A204.1 (cell line): ENCODE measurements at regions not wholly inside any gene's neighbourhood (a gene's known extent, or its start where the extent isn't known, plus 50 kb on each side); places are given as distances from the start of the nearest gene placed in this dataset.
A peak's percentile ranks its signal among the peaks of the same experiment; 100 is the strongest.
"Not testable (repeated sequence)": the region's sequence is repeated elsewhere in the genome, so short reads cannot be mapped to it uniquely, and the experiment has no call there.

Experiments
- FAIRE-seq: peaks from 2 replicates; lab custom pipeline; 2012; peaks lifted over from hg19 to GRCh38; lab: Jason Lieb, UNC

GRCh38 chr3:176426371-176426770 is 770.9 kb downstream of the TBL1XR1 start:
- FAIRE-seq, result no peak

- no peak for FAIRE-seq
These were observed 780.4 kb downstream of the TBL1XR1 start for GRCh38 chr3:176416870-176417269.

- FAIRE-seq, result no peak
These were observed 781.5 kb downstream of the TBL1XR1 start for GRCh38 chr3:176415661-176416295.

- FAIRE-seq, result no peak
These were observed 784.5 kb downstream of the TBL1XR1 start for GRCh38 chr3:176412771-176413170.

- FAIRE-seq, result no peak
These were observed 793.8 kb downstream of the TBL1XR1 start for GRCh38 chr3:176403531-176403930.

- no peak for FAIRE-seq
These were observed 796.1 kb downstream of the TBL1XR1 start for GRCh38 chr3:176401211-176401610.

GRCh38 chr3:176399193-176399592 is 798.1 kb downstream of the TBL1XR1 start:
- FAIRE-seq, result no peak

- no peak for FAIRE-seq
These were observed 802.0 kb downstream of the TBL1XR1 start for GRCh38 chr3:176395240-176395639.

- no peak for FAIRE-seq
These were observed 818.5 kb downstream of the TBL1XR1 start for GRCh38 chr3:176378789-176379188.

- FAIRE-seq, result no peak
These were observed 820.8 kb downstream of the TBL1XR1 start for GRCh38 chr3:176376531-176376930.

GRCh38 chr3:176375519-176375918 is 821.8 kb downstream of the TBL1XR1 start:
- FAIRE-seq, result no peak

GRCh38 chr3:176362191-176362731 is 835.0 kb downstream of the TBL1XR1 start:
- no peak for FAIRE-seq

GRCh38 chr3:176359211-176359610 is 838.1 kb downstream of the TBL1XR1 start:
- no peak for FAIRE-seq

- FAIRE-seq, result peak; percentile 53
These were observed 839.4 kb downstream of the TBL1XR1 start for GRCh38 chr3:176357891-176358290.

GRCh38 chr3:176354843-176355242 is 842.4 kb downstream of the TBL1XR1 start:
- no peak for FAIRE-seq

GRCh38 chr3:176352716-176353334 is 844.5 kb downstream of the TBL1XR1 start:
- no peak for FAIRE-seq

GRCh38 chr3:176351408-176351807 is 845.9 kb downstream of the TBL1XR1 start:
- no peak for FAIRE-seq

- FAIRE-seq, result no peak
These were observed 847.6 kb downstream of the TBL1XR1 start for GRCh38 chr3:176349706-176350105.

- FAIRE-seq, result no peak
These were observed 849.7 kb downstream of the TBL1XR1 start for GRCh38 chr3:176347424-176348146.

- FAIRE-seq, result no peak
These were observed 855.3 kb downstream of the TBL1XR1 start for GRCh38 chr3:176341963-176342362.

GRCh38 chr3:176328666-176329065 is 868.6 kb downstream of the TBL1XR1 start:
- FAIRE-seq, result no peak

GRCh38 chr3:176328198-176328597 is 869.1 kb downstream of the TBL1XR1 start:
- FAIRE-seq, result no peak

- not testable (repeated sequence) for FAIRE-seq
These were observed 870.3 kb downstream of the TBL1XR1 start for GRCh38 chr3:176326894-176327490.
